ENCODE measurements at regions not wholly inside any gene's neighbourhood (a gene's known extent, or its start where the extent isn't known, plus 50 kb on each side); places are given as distances from the start of the nearest gene placed in this dataset.
A peak's percentile ranks its signal among the peaks of the same experiment; 100 is the strongest.
"Not testable (repeated sequence)": the region's sequence is repeated elsewhere in the genome, so short reads cannot be mapped to it uniquely, and the experiment has no call there.

- no peak for DNase-seq
Observed at GRCh38 chr6:53446151-53446550, 97.4 kb upstream of the ELOVL5 start.

DNA sequence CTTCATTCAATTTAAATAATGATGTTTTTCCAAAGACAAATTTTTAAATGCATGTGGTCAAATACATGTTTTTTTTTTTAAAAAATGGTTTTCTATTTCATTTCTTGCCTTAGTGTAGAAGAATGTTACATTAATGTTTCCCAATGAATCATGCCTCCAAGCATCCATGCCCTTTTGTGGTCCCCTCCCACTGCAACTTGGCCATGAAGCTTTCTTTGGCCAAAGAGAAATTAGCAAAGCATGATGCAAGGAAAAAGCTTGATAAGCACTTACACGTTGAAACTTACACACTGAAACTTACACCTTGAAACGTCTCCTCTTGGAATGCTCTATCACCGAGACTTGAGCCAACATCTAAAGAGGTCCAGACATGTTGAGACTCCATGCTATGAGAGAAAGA lies 93.0 kb upstream of the ELOVL5 start:
- DNase-seq, result no peak

DNA sequence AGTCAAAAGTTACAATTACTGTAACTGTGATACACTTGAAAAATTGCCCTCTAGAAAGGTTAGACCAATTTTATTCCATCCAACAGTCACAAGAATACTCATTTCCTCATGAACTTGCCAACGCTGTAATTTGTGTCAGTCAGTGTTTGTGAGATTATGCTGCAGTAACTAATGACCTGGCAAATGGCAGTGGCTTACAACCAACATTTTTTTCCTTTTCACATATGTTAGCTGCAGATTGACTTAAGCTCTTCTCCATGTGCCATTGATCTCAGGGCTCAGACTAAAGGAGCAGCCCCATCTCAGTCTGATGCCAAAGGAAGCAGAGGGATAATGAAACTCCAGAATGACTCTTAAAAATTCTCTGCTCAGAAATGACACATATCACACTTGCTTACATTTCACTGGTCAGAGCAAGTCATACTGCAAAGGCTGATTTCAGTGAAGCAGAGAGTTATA lies 92.3 kb upstream of the ELOVL5 start:
- no peak for DNase-seq

DNA sequence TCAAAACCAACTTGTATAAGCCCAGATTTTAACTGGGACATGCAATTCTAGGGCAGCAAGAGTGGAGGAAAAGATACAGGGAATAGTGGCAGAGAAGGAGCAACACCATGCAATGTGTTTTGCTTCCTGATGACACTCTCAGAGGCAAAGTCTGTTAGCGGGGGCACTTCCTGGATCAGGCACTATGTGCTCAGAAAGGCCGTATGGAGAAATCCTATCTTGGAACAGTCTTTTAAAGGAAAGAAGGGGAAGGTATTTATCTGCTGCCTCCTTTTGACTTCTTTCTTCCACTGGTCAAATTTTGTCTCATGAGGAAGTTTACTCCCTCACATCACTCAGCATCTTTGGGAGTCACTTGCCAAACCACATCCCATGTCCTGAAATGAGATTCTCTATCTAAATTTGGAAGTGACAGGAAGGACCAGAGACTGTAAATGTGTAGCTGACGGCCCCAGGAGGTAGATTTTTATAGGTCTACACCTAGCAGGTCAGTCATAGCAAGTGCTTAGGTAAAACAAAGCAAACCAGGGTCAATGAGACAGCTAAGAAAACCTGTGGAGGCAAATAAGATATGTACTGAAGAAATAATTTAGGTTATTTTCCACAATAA lies 91.7 kb upstream of the ELOVL5 start:
- DNase-seq, result no peak

GRCh38 chr6:53439556-53439955 lies 90.8 kb upstream of the ELOVL5 start:
- DNase-seq, result no peak

DNA sequence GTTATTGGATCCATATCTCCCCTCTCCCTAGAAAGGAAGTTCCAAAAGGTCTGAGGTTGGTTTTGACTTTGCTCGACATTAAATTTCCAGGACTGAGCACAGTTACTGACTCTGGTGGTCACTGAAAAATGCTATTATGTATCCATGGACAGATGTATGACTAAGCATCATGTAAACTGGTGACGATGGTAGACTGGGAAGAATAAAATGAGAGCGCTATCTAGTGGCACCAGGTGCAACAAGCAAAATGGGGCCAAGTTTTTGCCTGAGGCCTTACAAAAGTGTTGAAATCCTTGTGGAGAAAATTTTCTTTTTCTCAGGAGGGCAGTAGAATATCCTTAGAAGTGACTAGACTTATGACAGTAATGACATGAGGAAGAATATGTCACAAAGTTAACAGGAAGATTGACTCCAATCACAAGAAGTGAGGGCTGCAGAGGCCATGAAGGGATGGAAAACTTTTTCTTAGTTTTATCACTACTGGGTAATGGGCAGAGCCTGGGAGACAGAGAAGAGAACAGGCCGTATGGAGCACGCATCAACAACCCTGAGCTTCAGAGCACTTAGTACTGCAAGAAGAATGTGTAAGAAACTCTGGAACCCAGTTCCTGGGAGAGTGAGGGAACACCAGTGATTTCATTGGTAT lies 88.9 kb upstream of the ELOVL5 start:
- DNase-seq, result peak; percentile 19

- no peak for DNase-seq
Observed at GRCh38 chr6:53436526-53437303, 88.0 kb upstream of the ELOVL5 start.

- DNase-seq, result no peak
Observed at GRCh38 chr6:53433951-53434285, 85.2 kb upstream of the ELOVL5 start.

- no peak for DNase-seq
Observed at GRCh38 chr6:53433261-53433950, 84.7 kb upstream of the ELOVL5 start.

GRCh38 chr6:53432318-53433161 lies 83.8 kb upstream of the ELOVL5 start:
- DNase-seq, result no peak

DNA sequence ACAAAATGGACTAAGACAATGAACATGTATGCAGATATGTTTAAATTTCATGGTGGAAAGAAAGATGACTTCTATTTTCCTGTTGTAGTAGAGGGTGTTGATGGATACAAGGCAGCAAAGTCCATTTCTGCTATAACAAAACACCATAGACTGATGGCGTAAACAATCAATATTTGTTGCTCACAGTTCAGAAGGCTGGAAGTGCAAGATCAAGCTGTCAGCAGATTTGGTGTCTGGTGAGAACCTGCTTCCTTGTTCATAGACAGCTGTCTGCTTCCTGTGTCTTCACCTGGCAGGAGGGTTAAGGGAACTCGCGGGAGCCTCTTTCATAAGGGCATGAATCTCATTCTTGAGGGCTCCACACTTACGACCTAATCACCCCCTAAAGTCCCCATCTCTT lies 83.0 kb upstream of the ELOVL5 start:
- DNase-seq, result no peak

GRCh38 chr6:53429401-53429800 lies 80.7 kb upstream of the ELOVL5 start:
- no peak for DNase-seq

GRCh38 chr6:53428886-53429285 lies 80.1 kb upstream of the ELOVL5 start:
- no peak for DNase-seq

DNA sequence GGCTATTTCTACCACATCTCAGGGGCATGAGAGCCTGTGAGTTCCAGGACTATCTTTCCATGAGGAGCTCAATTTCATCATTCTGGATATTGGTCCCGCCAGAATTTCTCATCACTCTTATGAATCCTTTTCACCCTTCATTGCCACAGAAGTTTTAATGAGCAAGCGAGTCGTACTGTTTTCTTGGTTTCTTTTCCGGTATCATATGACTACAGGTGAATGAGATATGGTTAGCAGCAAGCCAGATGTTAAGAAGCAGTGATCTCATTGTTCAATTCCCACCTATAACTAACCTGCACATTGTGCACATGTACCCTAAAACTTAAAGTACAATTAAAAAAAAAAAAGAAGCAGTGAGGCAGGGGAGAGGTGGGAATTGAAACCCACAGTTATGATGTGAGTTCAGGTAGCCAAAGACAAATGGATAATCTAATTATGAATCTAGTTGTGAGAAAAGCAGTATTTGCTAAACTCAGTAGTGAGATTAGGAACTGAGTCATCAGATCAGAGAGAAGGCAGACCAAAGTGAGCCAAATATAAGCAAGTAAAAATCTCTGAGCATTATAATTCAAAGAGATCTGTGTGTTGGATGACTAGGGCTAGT lies 78.0 kb upstream of the ELOVL5 start:
- DNase-seq, result no peak

DNA sequence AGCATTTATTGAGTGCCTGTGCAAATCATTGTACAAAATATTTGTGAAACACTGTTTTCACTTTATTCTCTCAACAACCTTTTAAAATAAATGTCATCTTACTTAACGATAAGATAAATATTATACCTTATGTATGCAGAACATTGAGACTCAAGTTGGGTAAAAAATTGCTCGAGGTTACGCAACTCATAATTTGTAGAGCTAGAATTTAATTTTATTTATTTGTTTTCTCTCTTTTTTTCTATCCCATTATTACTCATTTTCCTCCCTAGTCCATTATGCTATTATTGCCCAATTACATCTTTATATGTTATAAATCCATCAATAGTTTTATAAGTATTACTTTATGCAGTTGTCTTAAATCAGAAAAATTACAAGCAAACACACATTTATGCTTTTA lies 77.4 kb upstream of the ELOVL5 start:
- DNase-seq, result no peak

GRCh38 chr6:53424976-53425718 lies 76.4 kb upstream of the ELOVL5 start:
- DNase-seq, result no peak

GRCh38 chr6:53424300-53424699 lies 75.5 kb upstream of the ELOVL5 start:
- DNase-seq, result no peak

DNA sequence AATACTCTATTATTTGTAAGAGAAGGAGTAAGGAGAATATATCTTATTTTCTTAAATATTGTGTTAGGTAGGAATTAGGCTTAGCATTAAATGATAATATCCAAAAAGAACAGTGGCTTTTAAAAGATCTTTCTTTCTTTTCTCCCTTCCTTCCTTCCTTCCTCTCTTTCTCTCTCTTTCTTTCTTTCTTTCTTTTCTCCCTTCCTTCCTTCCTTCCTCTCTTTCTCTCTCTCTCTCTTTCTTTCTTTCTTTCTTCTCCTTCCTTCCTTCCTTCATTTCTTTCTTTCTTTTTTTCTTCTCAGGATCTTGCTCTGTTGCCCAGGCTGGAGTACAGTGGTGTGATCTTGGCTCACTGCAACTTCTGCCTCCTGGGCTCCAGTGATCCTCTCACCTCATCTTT lies 74.8 kb upstream of the ELOVL5 start:
- not testable (repeated sequence) for DNase-seq

GRCh38 chr6:53419026-53419425 lies 70.3 kb upstream of the ELOVL5 start:
- DNase-seq, result no peak

- DNase-seq, result no peak
Observed at GRCh38 chr6:53418288-53418687, 69.5 kb upstream of the ELOVL5 start.

DNA sequence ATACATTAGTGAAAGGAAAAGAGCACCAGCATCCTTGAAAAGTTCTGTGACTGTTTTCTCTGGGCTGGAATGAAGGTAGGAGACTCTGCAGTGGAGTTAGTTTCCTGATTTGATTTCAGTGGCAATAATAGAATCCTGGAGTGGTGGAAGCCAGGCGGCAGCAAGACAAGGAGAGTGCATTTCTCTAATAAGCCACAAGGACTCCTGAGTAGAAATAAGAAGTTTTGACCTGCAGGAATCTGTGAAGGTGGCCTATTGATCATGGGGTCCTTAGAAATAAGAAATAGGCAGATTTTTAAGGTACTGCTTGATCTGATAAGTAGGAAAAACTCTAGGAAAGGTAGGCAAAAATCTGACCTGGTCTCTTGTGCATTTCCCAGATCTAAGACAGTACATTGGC lies 68.4 kb upstream of the ELOVL5 start:
- DNase-seq, result no peak
